Omental fat pad (tissue), 3 donors: ENCODE measurements at regions not wholly inside any gene's neighbourhood (a gene's known extent, or its start where the extent isn't known, plus 50 kb on each side); places are given as distances from the start of the nearest gene placed in this dataset.

Experiments used
- ATAC-seq: fragments of 150-250 bp; one replicate; pipeline ENCODE4 v1.9.1; 2016; ENCODE audit warnings: mild to moderate bottlenecking, moderate library complexity; ENCODE audit not compliant: low FRiP score
- DNase-seq: peaks from one replicate; pipeline ENCODE4 v3.0.0-alpha.2; 2019; ENCODE audit warnings: low spot score
- CTCF ChIP-seq, 3 donors: fragments of 450-650 bp; IDR thresholded peaks; one replicate each; pipeline ENCODE4 v1.5.1; 2016 to 2017; ENCODE audit warnings: antibody characterized with exemption in 3 of 3, mild to moderate bottlenecking in 3 of 3, moderate library complexity in 2 of 3

GRCh38 chr18:72119082-72119481 lies 425.1 kb downstream of the CBLN2 start:
- no peak for TF ChIP-seq CTCF (IDR thresholded peaks at IDR 0.05)
- no peak for DNase-seq
- no peak for ATAC-seq

- no peak for TF ChIP-seq CTCF (IDR thresholded peaks at IDR 0.05)
- ATAC-seq = no peak
- no peak for DNase-seq
Observed at GRCh38 chr18:72114801-72115594, 429.1 kb downstream of the CBLN2 start.

GRCh38 chr18:72107647-72108383 lies 436.3 kb downstream of the CBLN2 start:
- DNase-seq (no peak), ATAC-seq (no peak)
- TF ChIP-seq CTCF (IDR thresholded peaks at IDR 0.05) = no peak

- TF ChIP-seq CTCF (IDR thresholded peaks at IDR 0.05) = no peak
- no peak for DNase-seq
- no peak for ATAC-seq
Observed at GRCh38 chr18:72104851-72105250, 439.3 kb downstream of the CBLN2 start.

- no peak for TF ChIP-seq CTCF (IDR thresholded peaks at IDR 0.05)
- no peak for DNase-seq
- no peak for ATAC-seq
Observed at GRCh38 chr18:72102412-72102811, 441.7 kb downstream of the CBLN2 start.

- TF ChIP-seq CTCF (IDR thresholded peaks at IDR 0.05) = no peak
- no peak for DNase-seq
- no peak for ATAC-seq
Observed at GRCh38 chr18:72100465-72101004, 443.6 kb downstream of the CBLN2 start.
